Activated CD8-positive, alpha-beta T cell treated with anti-CD3 and anti-CD28 coated beads for 36 hours (primary cell): ENCODE measurements at regions not wholly inside any gene's neighbourhood (a gene's known extent, or its start where the extent isn't known, plus 50 kb on each side); places are given as distances from the start of the nearest gene placed in this dataset.

Source experiments
- ATAC-seq: fragments of 200-7000 bp; cut with Tn5 transposase; one replicate; pipeline ENCODE4 v1.10.0; 2021; ENCODE audit warnings: mild to moderate bottlenecking, moderate library complexity
- CTCF ChIA-PET: fragments of 350-600 bp; sonication (Branson Sonifier 250); formaldehyde crosslinking; loops from one replicate; lab custom pipeline; 2021; ENCODE audit warnings: antibody characterized with exemption; lab: Charles Lee
- POLR2A ChIA-PET: fragments of 350-600 bp; sonication (Branson Sonifier 250); formaldehyde crosslinking; loops from one replicate; lab custom pipeline; 2021; ENCODE audit warnings: antibody characterized with exemption; lab: Charles Lee
- DNase-seq: peaks from one replicate; pipeline ENCODE4 v3.0.0-alpha.2; 2020
- H3K27ac Mint-ChIP-seq: one replicate; pipeline ENCODE4 v1.8.0; 2021; ENCODE audit warnings: mild to moderate bottlenecking, mixed read lengths
- H3K27me3 Mint-ChIP-seq: one replicate; pipeline ENCODE4 v1.8.0; 2021; ENCODE audit warnings: mixed read lengths
- H3K36me3 Mint-ChIP-seq: one replicate; pipeline ENCODE4 v1.8.0; 2021; ENCODE audit warnings: low read depth, mixed read lengths
- H3K4me1 Mint-ChIP-seq: one replicate; pipeline ENCODE4 v1.8.0; 2021; ENCODE audit warnings: low read depth, mixed read lengths
- H3K4me3 Mint-ChIP-seq: one replicate; pipeline ENCODE4 v1.8.0; 2021; ENCODE audit warnings: mild to moderate bottlenecking, moderate library complexity, mixed read lengths
- H3K9me3 Mint-ChIP-seq: one replicate; pipeline ENCODE4 v1.8.0; 2021; ENCODE audit warnings: mixed read lengths
- CTCF ChIP-seq: fragments of 200-600 bp; IDR thresholded peaks from one replicate; pipeline ENCODE4 v1.8.0; 2022; ENCODE audit warnings: antibody characterized with exemption, mild to moderate bottlenecking
- intact Hi-C: fragments of 100-400 bp; cut with micrococcal nuclease; formaldehyde crosslinking; loops from one replicate; pipeline ENCODE4 v1.10.0; 2022

- Mint-ChIP-seq H3K4me3 (no peak overlapping the region), H3K9me3 (no peaks in the 10 kb centered on the region), H3K4me1 (no peaks in the 10 kb centered on the region), H3K27me3 (no peaks in the 10 kb centered on the region), H3K27ac (no peak overlapping the region), H3K36me3 (no peaks in the 10 kb centered on the region)
- POLR2A ChIA-PET: no interaction called here
- CTCF ChIA-PET: interaction anchor here (0.8 to 1.3 kb wide), 2 partner anchors 26 to 29 kb away, joined by 3 to 4 read pairs; no protein-coding TSS in a partner anchor
- ATAC-seq (no peak), DNase-seq (no peak)
- intact Hi-C loops: no loop called here
- TF ChIP-seq CTCF: no peak
These were observed 297.0 kb upstream of the EDNRB start for GRCh38 chr13:78215458-78216108.

GRCh38 chr13:78201411-78201810 is 282.8 kb upstream of the EDNRB start:
- Mint-ChIP-seq H3K36me3 (no peaks in the 10 kb centered on the region), H3K9me3 (no peaks in the 10 kb centered on the region), H3K27me3 (peaks cover 3% of the 10 kb centered on the region), H3K27ac (no peak overlapping the region), H3K4me3 (no peak overlapping the region), H3K4me1 (no peaks in the 10 kb centered on the region)
- ChIA-PET POLR2A (no interaction called here), CTCF (no interaction called here)
- intact Hi-C loops: no loop called here
- no peak for DNase-seq
- no peak for TF ChIP-seq CTCF
- ATAC-seq: no peak

- H3K36me3 Mint-ChIP-seq: no peaks in the 10 kb centered on the region
- CTCF ChIA-PET: no interaction called here
- intact Hi-C loops: no loop called here
- ATAC-seq (no peak), DNase-seq (no peak)
- no peaks in the 10 kb centered on the region for H3K4me1 Mint-ChIP-seq
- H3K27me3 Mint-ChIP-seq: peaks cover 6% of the 10 kb centered on the region
- H3K27ac Mint-ChIP-seq: no peak overlapping the region
- TF ChIP-seq CTCF: no peak
- H3K4me3 Mint-ChIP-seq: no peak overlapping the region
- POLR2A ChIA-PET: no interaction called here
- no peaks in the 10 kb centered on the region for H3K9me3 Mint-ChIP-seq
These were observed 280.2 kb upstream of the EDNRB start for GRCh38 chr13:78198821-78199220.

GRCh38 chr13:78198419-78198818 is 279.8 kb upstream of the EDNRB start:
- ATAC-seq: no peak
- no peaks in the 10 kb centered on the region for H3K9me3 Mint-ChIP-seq
- H3K27me3 Mint-ChIP-seq: peaks cover 7% of the 10 kb centered on the region
- H3K4me1 Mint-ChIP-seq: no peaks in the 10 kb centered on the region
- H3K4me3 Mint-ChIP-seq: no peak overlapping the region
- H3K36me3 Mint-ChIP-seq: no peaks in the 10 kb centered on the region
- intact Hi-C loops: no loop called here
- H3K27ac Mint-ChIP-seq: no peak overlapping the region
- CTCF ChIA-PET: no interaction called here
- no peak for TF ChIP-seq CTCF
- DNase-seq: no peak
- POLR2A ChIA-PET: no interaction called here

DNA sequence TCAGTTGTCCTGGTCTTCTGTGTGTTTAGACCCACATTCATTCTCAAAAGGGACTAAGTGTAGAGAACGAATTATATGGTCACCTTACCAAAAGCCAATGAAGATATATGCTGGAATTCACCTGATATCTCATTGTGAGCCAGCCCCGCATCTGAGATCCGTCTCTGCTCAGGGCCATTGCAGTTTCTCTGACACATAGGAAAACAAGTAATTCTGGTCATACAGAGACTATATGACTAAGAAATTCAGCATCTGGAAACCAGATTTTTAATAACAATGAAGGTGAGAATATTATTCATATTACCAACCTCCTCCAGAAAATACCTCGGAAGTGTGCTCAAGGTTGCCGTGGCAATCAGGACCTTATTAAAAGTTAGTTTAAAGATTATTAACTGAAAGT is 278.6 kb upstream of the EDNRB start:
- no peaks in the 10 kb centered on the region for H3K9me3 Mint-ChIP-seq

More for the DNA sequence above, 278.6 kb upstream of the EDNRB start:
- intact Hi-C loops: no loop called here
- Mint-ChIP-seq H3K27ac (no peak overlapping the region), H3K4me3 (no peak overlapping the region), H3K4me1 (no peaks in the 10 kb centered on the region), H3K36me3 (no peaks in the 10 kb centered on the region), H3K27me3 (peaks cover 6% of the 10 kb centered on the region)
- POLR2A ChIA-PET: no interaction called here
- ATAC-seq: no peak
- TF ChIP-seq CTCF: no peak
- CTCF ChIA-PET: no interaction called here
- no peak for DNase-seq
